PC-9 (cell line): ENCODE measurements at regions not wholly inside any gene's neighbourhood (a gene's known extent, or its start where the extent isn't known, plus 50 kb on each side); places are given as distances from the start of the nearest gene placed in this dataset.

Experiments
- BruUV-seq: library from RNA; stranded (reverse); fragments of 400-500 nt; replicated peaks from 2 replicates; lab custom pipeline; 2021; lab: Mats Ljungman, UMichigan
- CTCF ChIA-PET: fragments of 300-600 bp; sonication (Branson Sonifier 250); formaldehyde crosslinking; loops from one replicate; lab custom pipeline; 2022; ENCODE audit warnings: antibody characterized with exemption; lab: Charles Lee
- POLR2A ChIA-PET: fragments of 300-600 bp; sonication (Branson Sonifier 250); formaldehyde crosslinking; loops from one replicate; lab custom pipeline; 2022; ENCODE audit warnings: antibody characterized with exemption; ENCODE audit not compliant: unreplicated experiment; lab: Charles Lee
- DNase-seq, 2 experiments: peaks; one replicate each; pipeline versions ENCODE4 v3.0.0 to v3.0.0-alpha.2; 2015 to 2022; ENCODE audit warnings: mixed read lengths in 1 of 2
- H2AFZ ChIP-seq: fragments of 200-600 bp; sonication (generic); 2 replicates; pipeline ENCODE4 v1.8.1; 2017; ENCODE audit warnings: antibody characterized with exemption
- H3F3A ChIP-seq: fragments of 200-600 bp; sonication (generic); 2 replicates; pipeline ENCODE4 v1.8.1; 2017; ENCODE audit warnings: antibody characterized with exemption, mild to moderate bottlenecking, low read depth; ENCODE audit not compliant: insufficient read depth
- H3K27ac ChIP-seq: fragments of 200-600 bp; sonication (generic); 2 replicates; pipeline ENCODE4 v1.6.1; 2016; ENCODE audit warnings: mixed run types
- H3K27me3 ChIP-seq: fragments of 200-600 bp; sonication (generic); 2 replicates; pipeline ENCODE4 v1.6.1; 2016; ENCODE audit warnings: low read depth, mixed run types; ENCODE audit not compliant: insufficient read depth
- H3K36me3 ChIP-seq: fragments of 200-600 bp; sonication (generic); 2 replicates; pipeline ENCODE4 v1.6.1; 2016; ENCODE audit warnings: low read depth, mixed run types
- H3K4me1 ChIP-seq: fragments of 200-600 bp; sonication (generic); replicated peaks from 2 replicates; pipeline ENCODE4 v1.6.1; 2016; ENCODE audit warnings: mixed run types; ENCODE audit not compliant: insufficient read depth
- H3K4me2 ChIP-seq: fragments of 200-600 bp; sonication (generic); 2 replicates; pipeline ENCODE4 v1.6.1; 2017; ENCODE audit warnings: mixed run types
- H3K4me3 ChIP-seq: fragments of 200-600 bp; sonication (generic); 2 replicates; pipeline ENCODE4 v1.6.1; 2016; ENCODE audit warnings: mixed run types
- H3K79me2 ChIP-seq: fragments of 200-600 bp; sonication (generic); 2 replicates; pipeline ENCODE4 v1.6.1; 2017; ENCODE audit warnings: low read depth, mixed run types
- H3K9me2 ChIP-seq: fragments of 200-600 bp; sonication (generic); 2 replicates; pipeline ENCODE4 v1.8.1; 2017; ENCODE audit warnings: mild to moderate bottlenecking; ENCODE audit not compliant: insufficient read depth
- H3K9me3 ChIP-seq: fragments of 200-600 bp; sonication (generic); 2 replicates; pipeline ENCODE4 v1.8.1; 2016; ENCODE audit warnings: low read depth; ENCODE audit not compliant: insufficient read depth
- H4K20me1 ChIP-seq: fragments of 200-600 bp; sonication (generic); 2 replicates; pipeline ENCODE4 v1.8.1; 2017; ENCODE audit not compliant: insufficient read depth
- CTCF ChIP-seq: fragments of 200-600 bp; sonication (generic); conservative IDR thresholded peaks from 2 replicates; pipeline ENCODE4 v1.6.1; 2017; ENCODE audit warnings: mixed run types, antibody characterized with exemption, mild to moderate bottlenecking, moderate library complexity
- EZH2 ChIP-seq: fragments of 200-600 bp; sonication (generic); IDR thresholded peaks from 2 replicates; pipeline ENCODE4 v1.8.0; 2017; ENCODE audit warnings: antibody characterized with exemption, low read depth
- intact Hi-C: fragments of 100-400 bp; cut with micrococcal nuclease; formaldehyde crosslinking; loops from one replicate; pipeline ENCODE4 v1.10.0; 2022; ENCODE audit not compliant: unreplicated experiment

GRCh38 chr2:242032780-242033656 is 163.5 kb downstream of the RTP5 start:
- no peak overlapping the region for H2AFZ ChIP-seq
- H3K9me2 ChIP-seq, result no peaks in the 10 kb centered on the region
- H3F3A ChIP-seq, result no peaks in the 10 kb centered on the region
- CTCF ChIA-PET, result no interaction called here
- POLR2A ChIA-PET, result no interaction called here
- no peaks in the 10 kb centered on the region for H3K79me2 ChIP-seq
- BruUV-seq, result no TSS peak
- H3K4me1 ChIP-seq, result no peaks in the 10 kb centered on the region
- DNase-seq, result no peak
- no peaks in the 10 kb centered on the region for H3K36me3 ChIP-seq
- no peaks in the 10 kb centered on the region for H4K20me1 ChIP-seq
- TF ChIP-seq CTCF, result no peak
- no peaks in the 10 kb centered on the region for H3K9me3 ChIP-seq
- H3K4me2 ChIP-seq, result no peak overlapping the region
- intact Hi-C loops, result no loop called here
- no peak overlapping the region for H3K4me3 ChIP-seq
- H3K27me3 ChIP-seq, result peaks cover 100% of the 10 kb centered on the region
- H3K27ac ChIP-seq, result no peak overlapping the region

- Histone ChIP-seq H3K9me3 (no peaks in the 10 kb centered on the region), H3K4me1 (no peaks in the 10 kb centered on the region), H4K20me1 (no peaks in the 10 kb centered on the region), H3K36me3 (no peaks in the 10 kb centered on the region), H2AFZ (no peak overlapping the region), H3K27me3 (peaks cover 100% of the 10 kb centered on the region), H3K27ac (no peak overlapping the region), H3F3A (no peaks in the 10 kb centered on the region), H3K4me3 (no peak overlapping the region), H3K9me2 (no peaks in the 10 kb centered on the region), H3K4me2 (no peak overlapping the region), H3K79me2 (no peaks in the 10 kb centered on the region)
- ChIA-PET POLR2A (no interaction called here), CTCF (no interaction called here)
- no TSS peak for BruUV-seq
- TF ChIP-seq CTCF, result no peak
- TF ChIP-seq EZH2, result no peak
- intact Hi-C loops, result no loop called here
- DNase-seq, result no peak
Observed at GRCh38 chr2:242034138-242034537, 164.6 kb downstream of the RTP5 start.

GRCh38 chr2:242034996-242035814 is 165.7 kb downstream of the RTP5 start:
- intact Hi-C loops, result no loop called here
- Histone ChIP-seq H3K27me3 (peaks cover 100% of the 10 kb centered on the region), H3K9me3 (no peaks in the 10 kb centered on the region), H3K79me2 (no peaks in the 10 kb centered on the region), H3F3A (no peaks in the 10 kb centered on the region), H3K27ac (no peak overlapping the region), H3K4me1 (no peaks in the 10 kb centered on the region), H3K9me2 (no peaks in the 10 kb centered on the region), H3K4me2 (no peak overlapping the region), H3K36me3 (no peaks in the 10 kb centered on the region), H3K4me3 (no peak overlapping the region), H2AFZ (no peak overlapping the region), H4K20me1 (no peaks in the 10 kb centered on the region)
- CTCF ChIA-PET, result no interaction called here
- TF ChIP-seq EZH2, result no peak
- no peak for TF ChIP-seq CTCF
- POLR2A ChIA-PET, result no interaction called here
- no TSS peak for BruUV-seq
- DNase-seq, result no peak
